ENCODE measurements at regions not wholly inside any gene's neighbourhood (a gene's known extent, or its start where the extent isn't known, plus 50 kb on each side); places are given as distances from the start of the nearest gene placed in this dataset.

DNA sequence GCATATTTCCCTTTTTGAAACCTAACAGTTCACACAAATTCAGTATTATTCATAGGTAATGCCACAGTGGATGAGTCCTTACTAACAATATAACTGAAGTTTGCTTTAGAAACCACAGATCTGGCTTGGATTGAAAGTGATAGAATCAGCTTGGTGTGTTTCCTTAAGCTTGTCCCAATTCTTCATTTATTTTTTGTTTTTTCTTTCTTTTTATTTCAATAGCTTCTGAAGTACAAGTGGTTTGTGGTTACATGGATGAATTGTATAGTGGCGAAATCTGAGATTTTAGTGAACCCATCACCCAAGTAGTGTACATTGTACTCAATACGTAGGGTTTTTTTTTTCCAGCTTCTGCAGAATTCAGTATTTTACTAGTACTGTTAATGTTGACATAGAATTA lies 518.2 kb upstream of the SEMA3D start (continued):
- TF ChIP-seq, protein P1, sequence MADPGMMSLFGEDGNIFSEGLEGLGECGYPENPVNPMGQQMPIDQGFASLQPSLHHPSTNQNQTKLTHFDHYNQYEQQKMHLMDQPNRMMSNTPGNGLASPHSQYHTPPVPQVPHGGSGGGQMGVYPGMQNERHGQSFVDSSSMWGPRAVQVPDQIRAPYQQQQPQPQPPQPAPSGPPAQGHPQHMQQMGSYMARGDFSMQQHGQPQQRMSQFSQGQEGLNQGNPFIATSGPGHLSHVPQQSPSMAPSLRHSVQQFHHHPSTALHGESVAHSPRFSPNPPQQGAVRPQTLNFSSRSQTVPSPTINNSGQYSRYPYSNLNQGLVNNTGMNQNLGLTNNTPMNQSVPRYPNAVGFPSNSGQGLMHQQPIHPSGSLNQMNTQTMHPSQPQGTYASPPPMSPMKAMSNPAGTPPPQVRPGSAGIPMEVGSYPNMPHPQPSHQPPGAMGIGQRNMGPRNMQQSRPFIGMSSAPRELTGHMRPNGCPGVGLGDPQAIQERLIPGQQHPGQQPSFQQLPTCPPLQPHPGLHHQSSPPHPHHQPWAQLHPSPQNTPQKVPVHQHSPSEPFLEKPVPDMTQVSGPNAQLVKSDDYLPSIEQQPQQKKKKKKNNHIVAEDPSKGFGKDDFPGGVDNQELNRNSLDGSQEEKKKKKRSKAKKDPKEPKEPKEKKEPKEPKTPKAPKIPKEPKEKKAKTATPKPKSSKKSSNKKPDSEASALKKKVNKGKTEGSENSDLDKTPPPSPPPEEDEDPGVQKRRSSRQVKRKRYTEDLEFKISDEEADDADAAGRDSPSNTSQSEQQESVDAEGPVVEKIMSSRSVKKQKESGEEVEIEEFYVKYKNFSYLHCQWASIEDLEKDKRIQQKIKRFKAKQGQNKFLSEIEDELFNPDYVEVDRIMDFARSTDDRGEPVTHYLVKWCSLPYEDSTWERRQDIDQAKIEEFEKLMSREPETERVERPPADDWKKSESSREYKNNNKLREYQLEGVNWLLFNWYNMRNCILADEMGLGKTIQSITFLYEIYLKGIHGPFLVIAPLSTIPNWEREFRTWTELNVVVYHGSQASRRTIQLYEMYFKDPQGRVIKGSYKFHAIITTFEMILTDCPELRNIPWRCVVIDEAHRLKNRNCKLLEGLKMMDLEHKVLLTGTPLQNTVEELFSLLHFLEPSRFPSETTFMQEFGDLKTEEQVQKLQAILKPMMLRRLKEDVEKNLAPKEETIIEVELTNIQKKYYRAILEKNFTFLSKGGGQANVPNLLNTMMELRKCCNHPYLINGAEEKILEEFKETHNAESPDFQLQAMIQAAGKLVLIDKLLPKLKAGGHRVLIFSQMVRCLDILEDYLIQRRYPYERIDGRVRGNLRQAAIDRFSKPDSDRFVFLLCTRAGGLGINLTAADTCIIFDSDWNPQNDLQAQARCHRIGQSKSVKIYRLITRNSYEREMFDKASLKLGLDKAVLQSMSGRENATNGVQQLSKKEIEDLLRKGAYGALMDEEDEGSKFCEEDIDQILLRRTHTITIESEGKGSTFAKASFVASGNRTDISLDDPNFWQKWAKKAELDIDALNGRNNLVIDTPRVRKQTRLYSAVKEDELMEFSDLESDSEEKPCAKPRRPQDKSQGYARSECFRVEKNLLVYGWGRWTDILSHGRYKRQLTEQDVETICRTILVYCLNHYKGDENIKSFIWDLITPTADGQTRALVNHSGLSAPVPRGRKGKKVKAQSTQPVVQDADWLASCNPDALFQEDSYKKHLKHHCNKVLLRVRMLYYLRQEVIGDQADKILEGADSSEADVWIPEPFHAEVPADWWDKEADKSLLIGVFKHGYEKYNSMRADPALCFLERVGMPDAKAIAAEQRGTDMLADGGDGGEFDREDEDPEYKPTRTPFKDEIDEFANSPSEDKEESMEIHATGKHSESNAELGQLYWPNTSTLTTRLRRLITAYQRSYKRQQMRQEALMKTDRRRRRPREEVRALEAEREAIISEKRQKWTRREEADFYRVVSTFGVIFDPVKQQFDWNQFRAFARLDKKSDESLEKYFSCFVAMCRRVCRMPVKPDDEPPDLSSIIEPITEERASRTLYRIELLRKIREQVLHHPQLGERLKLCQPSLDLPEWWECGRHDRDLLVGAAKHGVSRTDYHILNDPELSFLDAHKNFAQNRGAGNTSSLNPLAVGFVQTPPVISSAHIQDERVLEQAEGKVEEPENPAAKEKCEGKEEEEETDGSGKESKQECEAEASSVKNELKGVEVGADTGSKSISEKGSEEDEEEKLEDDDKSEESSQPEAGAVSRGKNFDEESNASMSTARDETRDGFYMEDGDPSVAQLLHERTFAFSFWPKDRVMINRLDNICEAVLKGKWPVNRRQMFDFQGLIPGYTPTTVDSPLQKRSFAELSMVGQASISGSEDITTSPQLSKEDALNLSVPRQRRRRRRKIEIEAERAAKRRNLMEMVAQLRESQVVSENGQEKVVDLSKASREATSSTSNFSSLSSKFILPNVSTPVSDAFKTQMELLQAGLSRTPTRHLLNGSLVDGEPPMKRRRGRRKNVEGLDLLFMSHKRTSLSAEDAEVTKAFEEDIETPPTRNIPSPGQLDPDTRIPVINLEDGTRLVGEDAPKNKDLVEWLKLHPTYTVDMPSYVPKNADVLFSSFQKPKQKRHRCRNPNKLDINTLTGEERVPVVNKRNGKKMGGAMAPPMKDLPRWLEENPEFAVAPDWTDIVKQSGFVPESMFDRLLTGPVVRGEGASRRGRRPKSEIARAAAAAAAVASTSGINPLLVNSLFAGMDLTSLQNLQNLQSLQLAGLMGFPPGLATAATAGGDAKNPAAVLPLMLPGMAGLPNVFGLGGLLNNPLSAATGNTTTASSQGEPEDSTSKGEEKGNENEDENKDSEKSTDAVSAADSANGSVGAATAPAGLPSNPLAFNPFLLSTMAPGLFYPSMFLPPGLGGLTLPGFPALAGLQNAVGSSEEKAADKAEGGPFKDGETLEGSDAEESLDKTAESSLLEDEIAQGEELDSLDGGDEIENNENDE (IDR thresholded peaks at IDR 0.05; ENCODE audit: insufficient replicate concordance, low read length): no peak
- TF ChIP-seq RXRA (IDR thresholded peaks at IDR 0.05; ENCODE audit: insufficient read depth, low read depth, low read length) (no peak), POLR2AphosphoS5 (IDR thresholded peaks at IDR 0.05; ENCODE audit: low read depth, low read length) (no peak), CHD2 (IDR thresholded peaks at IDR 0.05; ENCODE audit: low read length) (no peak), MAFK (IDR thresholded peaks at IDR 0.05; ENCODE audit: low read depth, low read length) (no peak), ZNF274 (IDR thresholded peaks at IDR 0.05; ENCODE audit: borderline replicate concordance, extremely low read depth, low read length) (no peak), SP4 (IDR thresholded peaks at IDR 0.05; ENCODE audit: low read length) (no peak), CHD1 (IDR thresholded peaks at IDR 0.05; ENCODE audit: low read depth, low read length) (no peak), SP2 (IDR thresholded peaks at IDR 0.05; ENCODE audit: low read length) (no peak), PHF8 (conservative IDR thresholded peaks at IDR 0.05; ENCODE audit: low read depth, low read length) (no peak), YY1 (IDR thresholded peaks at IDR 0.05; ENCODE audit: low read depth, low read length) (no peak)
- TF ChIP-seq, protein P2, sequence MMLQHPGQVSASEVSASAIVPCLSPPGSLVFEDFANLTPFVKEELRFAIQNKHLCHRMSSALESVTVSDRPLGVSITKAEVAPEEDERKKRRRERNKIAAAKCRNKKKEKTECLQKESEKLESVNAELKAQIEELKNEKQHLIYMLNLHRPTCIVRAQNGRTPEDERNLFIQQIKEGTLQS (IDR thresholded peaks at IDR 0.05; ENCODE audit: insufficient read depth, low read depth, low read length): no peak

Measured in H1 (cell line).